ENCODE measurements at regions not wholly inside any gene's neighbourhood (a gene's known extent, or its start where the extent isn't known, plus 50 kb on each side); places are given as distances from the start of the nearest gene placed in this dataset.
"Not testable (repeated sequence)": the region's sequence is repeated elsewhere in the genome, so short reads cannot be mapped to it uniquely, and the experiment has no call there.

- no peak for DNase-seq
These were observed 228.2 kb upstream of the DDI1 start for GRCh38 chr11:103808252-103808651.

GRCh38 chr11:103811870-103812455, 224.5 kb upstream of the DDI1 start:
- DNase-seq = no peak

- DNase-seq = no peak
These were observed 223.8 kb upstream of the DDI1 start for GRCh38 chr11:103812680-103813079.

GRCh38 chr11:103820345-103820744, 216.1 kb upstream of the DDI1 start:
- DNase-seq = not testable (repeated sequence)

- no peak for DNase-seq
These were observed 212.3 kb upstream of the DDI1 start for GRCh38 chr11:103824116-103824515.

GRCh38 chr11:103825469-103825868, 211.0 kb upstream of the DDI1 start:
- DNase-seq = no peak

GRCh38 chr11:103826856-103827255, 209.6 kb upstream of the DDI1 start:
- DNase-seq = no peak

GRCh38 chr11:103829596-103829995, 206.8 kb upstream of the DDI1 start:
- no peak for DNase-seq

- DNase-seq = no peak
These were observed 206.2 kb upstream of the DDI1 start for GRCh38 chr11:103830205-103830604.

- no peak for DNase-seq
These were observed 203.7 kb upstream of the DDI1 start for GRCh38 chr11:103832762-103833161.

GRCh38 chr11:103842191-103842590, 194.2 kb upstream of the DDI1 start:
- DNase-seq = no peak

GRCh38 chr11:103842795-103843194, 193.6 kb upstream of the DDI1 start:
- no peak for DNase-seq

- no peak for DNase-seq
These were observed 191.9 kb upstream of the DDI1 start for GRCh38 chr11:103844327-103845215.

GRCh38 chr11:103845331-103845730, 191.1 kb upstream of the DDI1 start:
- no peak for DNase-seq

- no peak for DNase-seq
These were observed 187.8 kb upstream of the DDI1 start for GRCh38 chr11:103848686-103849085.

GRCh38 chr11:103849366-103849765, 187.1 kb upstream of the DDI1 start:
- DNase-seq = no peak

- DNase-seq = no peak
These were observed 185.8 kb upstream of the DDI1 start for GRCh38 chr11:103850419-103851165.

- no peak for DNase-seq
These were observed 185.2 kb upstream of the DDI1 start for GRCh38 chr11:103851166-103851651.

Measured in hippocampal formation (tissue), 2 donors.